ENCODE measurements at regions not wholly inside any gene's neighbourhood (a gene's known extent, or its start where the extent isn't known, plus 50 kb on each side); places are given as distances from the start of the nearest gene placed in this dataset.

GRCh38 chr1:163565166-163565565 lies 243.4 kb downstream of the NUF2 start:
- DNase-seq (ENCODE audit: extremely low read depth, low read depth), result no peak

GRCh38 chr1:163570071-163570470 lies 248.3 kb downstream of the NUF2 start:
- no peak for TF ChIP-seq CTCF (IDR thresholded peaks at IDR 0.05; ENCODE audit: low read depth, low read length, missing control alignments)
- H3K4me3 ChIP-seq (replicated peaks; ENCODE audit: low read depth, low read length), result no peak overlapping the region
- DNase-seq (ENCODE audit: extremely low read depth, low read depth), result no peak

More at GRCh38 chr1:163565166-163565565, 243.4 kb downstream of the NUF2 start:
- no peak overlapping the region for H3K4me3 ChIP-seq (replicated peaks; ENCODE audit: low read depth, low read length)
- no peak for TF ChIP-seq CTCF (IDR thresholded peaks at IDR 0.05; ENCODE audit: low read depth, low read length, missing control alignments)

GRCh38 chr1:163571950-163572349 lies 250.2 kb downstream of the NUF2 start:
- H3K4me3 ChIP-seq (replicated peaks; ENCODE audit: low read depth, low read length), result no peak overlapping the region
- no peak for TF ChIP-seq CTCF (IDR thresholded peaks at IDR 0.05; ENCODE audit: low read depth, low read length, missing control alignments)
- no peak for DNase-seq (ENCODE audit: extremely low read depth, low read depth)

GRCh38 chr1:163574119-163574518 lies 252.4 kb downstream of the NUF2 start:
- no peak for TF ChIP-seq CTCF (IDR thresholded peaks at IDR 0.05; ENCODE audit: low read depth, low read length, missing control alignments)
- DNase-seq (ENCODE audit: extremely low read depth, low read depth), result no peak

GRCh38 chr1:163580926-163581325 lies 259.2 kb downstream of the NUF2 start:
- no peak for TF ChIP-seq CTCF (IDR thresholded peaks at IDR 0.05; ENCODE audit: low read depth, low read length, missing control alignments)
- no peak for DNase-seq (ENCODE audit: extremely low read depth, low read depth)
- H3K4me3 ChIP-seq (replicated peaks; ENCODE audit: low read depth, low read length), result no peak overlapping the region

More at GRCh38 chr1:163574119-163574518, 252.4 kb downstream of the NUF2 start:
- no peak overlapping the region for H3K4me3 ChIP-seq (replicated peaks; ENCODE audit: low read depth, low read length)

GRCh38 chr1:163583661-163584181 lies 262.0 kb downstream of the NUF2 start:
- DNase-seq (ENCODE audit: extremely low read depth, low read depth), result no peak
- TF ChIP-seq CTCF (IDR thresholded peaks at IDR 0.05; ENCODE audit: low read depth, low read length, missing control alignments), result no peak
- no peak overlapping the region for H3K4me3 ChIP-seq (replicated peaks; ENCODE audit: low read depth, low read length)

GRCh38 chr1:163585796-163586195 lies 264.0 kb downstream of the NUF2 start:
- DNase-seq (ENCODE audit: extremely low read depth, low read depth), result no peak
- no peak for TF ChIP-seq CTCF (IDR thresholded peaks at IDR 0.05; ENCODE audit: low read depth, low read length, missing control alignments)
- H3K4me3 ChIP-seq (replicated peaks; ENCODE audit: low read depth, low read length), result no peak overlapping the region
